Loucy (cell line): ENCODE measurements at regions not wholly inside any gene's neighbourhood (a gene's known extent, or its start where the extent isn't known, plus 50 kb on each side); places are given as distances from the start of the nearest gene placed in this dataset.

Source experiments
- H2AFZ ChIP-seq: fragments of 200-600 bp; sonication (generic); 2 replicates; pipeline ENCODE4 v1.6.0; 2016; ENCODE audit warnings: antibody characterized with exemption, mild to moderate bottlenecking, low read length, moderate library complexity
- H3F3A ChIP-seq: fragments of 200-600 bp; 2 replicates; pipeline ENCODE4 v1.6.0; 2016; ENCODE audit warnings: antibody characterized with exemption, low read depth, mild to moderate bottlenecking
- H3K27me3 ChIP-seq: fragments of 200-600 bp; sonication (generic); 2 replicates; pipeline ENCODE4 v1.6.1; 2014; ENCODE audit warnings: low read length, mild to moderate bottlenecking; ENCODE audit not compliant: insufficient read depth, poor library complexity, severe bottlenecking
- H3K36me3 ChIP-seq: fragments of 200-600 bp; sonication (generic); 2 replicates; pipeline ENCODE4 v1.6.1; 2016; ENCODE audit warnings: low read length; ENCODE audit not compliant: insufficient read depth
- H3K4me1 ChIP-seq: fragments of 200-600 bp; sonication (generic); 2 replicates; pipeline ENCODE4 v1.5.1; 2014; ENCODE audit warnings: low read length, mild to moderate bottlenecking; ENCODE audit not compliant: insufficient read depth, poor library complexity, severe bottlenecking
- H3K4me2 ChIP-seq: fragments of 200-600 bp; sonication (generic); 2 replicates; pipeline ENCODE4 v1.6.0; 2014; ENCODE audit warnings: antibody characterized with exemption, low read length, low read depth, mild to moderate bottlenecking; ENCODE audit not compliant: poor library complexity, severe bottlenecking
- H3K4me3 ChIP-seq: fragments of 200-600 bp; sonication (generic); 2 replicates; pipeline ENCODE4 v1.5.1; 2014; ENCODE audit warnings: low read length, mild to moderate bottlenecking, mixed read lengths; ENCODE audit not compliant: poor library complexity, severe bottlenecking
- H3K79me2 ChIP-seq: fragments of 200-600 bp; sonication (generic); 2 replicates; pipeline ENCODE4 v1.6.1; 2014; ENCODE audit warnings: low read length; ENCODE audit not compliant: insufficient read depth
- H3K9ac ChIP-seq: fragments of 200-600 bp; sonication (generic); 2 replicates; pipeline ENCODE4 v1.6.0; 2014; ENCODE audit warnings: mild to moderate bottlenecking, low read depth, low read length, moderate library complexity; ENCODE audit not compliant: poor library complexity, severe bottlenecking
- H3K9me2 ChIP-seq: fragments of 200-600 bp; sonication (generic); replicated peaks from 2 replicates; pipeline ENCODE4 v1.6.1; 2016; ENCODE audit warnings: low read depth, low read length, mixed read lengths
- H3K9me3 ChIP-seq: fragments of 200-600 bp; sonication (generic); 2 replicates; pipeline ENCODE4 v1.6.1; 2014; ENCODE audit warnings: mild to moderate bottlenecking, antibody characterized with exemption, low read length, low read depth; ENCODE audit not compliant: insufficient read depth
- H4K20me1 ChIP-seq: fragments of 200-600 bp; sonication (generic); 2 replicates; pipeline ENCODE4 v1.6.0; 2014; ENCODE audit warnings: antibody characterized with exemption, low read length, mild to moderate bottlenecking; ENCODE audit not compliant: insufficient read depth, poor library complexity, severe bottlenecking
- EZH2phosphoT487 ChIP-seq: fragments of 200-600 bp; IDR thresholded peaks from 2 replicates; pipeline ENCODE4 v1.6.1; 2018; ENCODE audit warnings: antibody characterized with exemption, mild to moderate bottlenecking, moderate library complexity, borderline replicate concordance
- TF ChIP-seq, protein P1 (sequence below): fragments of 200-600 bp; sonication (generic); conservative IDR thresholded peaks from 2 replicates; pipeline ENCODE4 v1.5.1; 2014; ENCODE audit warnings: mild to moderate bottlenecking, antibody characterized with exemption, low read length

GRCh38 chr14:26839481-26839880 is 241.6 kb upstream of the NOVA1 start:
- H3K9me3 ChIP-seq, result no peaks in the 10 kb centered on the region
- no peaks in the 10 kb centered on the region for H3K79me2 ChIP-seq
- no peak for TF ChIP-seq EZH2phosphoT487
- TF ChIP-seq, protein P1, sequence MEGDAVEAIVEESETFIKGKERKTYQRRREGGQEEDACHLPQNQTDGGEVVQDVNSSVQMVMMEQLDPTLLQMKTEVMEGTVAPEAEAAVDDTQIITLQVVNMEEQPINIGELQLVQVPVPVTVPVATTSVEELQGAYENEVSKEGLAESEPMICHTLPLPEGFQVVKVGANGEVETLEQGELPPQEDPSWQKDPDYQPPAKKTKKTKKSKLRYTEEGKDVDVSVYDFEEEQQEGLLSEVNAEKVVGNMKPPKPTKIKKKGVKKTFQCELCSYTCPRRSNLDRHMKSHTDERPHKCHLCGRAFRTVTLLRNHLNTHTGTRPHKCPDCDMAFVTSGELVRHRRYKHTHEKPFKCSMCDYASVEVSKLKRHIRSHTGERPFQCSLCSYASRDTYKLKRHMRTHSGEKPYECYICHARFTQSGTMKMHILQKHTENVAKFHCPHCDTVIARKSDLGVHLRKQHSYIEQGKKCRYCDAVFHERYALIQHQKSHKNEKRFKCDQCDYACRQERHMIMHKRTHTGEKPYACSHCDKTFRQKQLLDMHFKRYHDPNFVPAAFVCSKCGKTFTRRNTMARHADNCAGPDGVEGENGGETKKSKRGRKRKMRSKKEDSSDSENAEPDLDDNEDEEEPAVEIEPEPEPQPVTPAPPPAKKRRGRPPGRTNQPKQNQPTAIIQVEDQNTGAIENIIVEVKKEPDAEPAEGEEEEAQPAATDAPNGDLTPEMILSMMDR, result no peak
- H3K4me2 ChIP-seq, result no peak overlapping the region
- H3K9ac ChIP-seq, result no peak overlapping the region
- no peaks in the 10 kb centered on the region for H3K9me2 ChIP-seq
- no peak overlapping the region for H3K4me3 ChIP-seq
- H2AFZ ChIP-seq, result no peak overlapping the region
- no peaks in the 10 kb centered on the region for H3K4me1 ChIP-seq
- no peaks in the 10 kb centered on the region for H3K27me3 ChIP-seq
- H3F3A ChIP-seq, result no peaks in the 10 kb centered on the region
- no peaks in the 10 kb centered on the region for H3K36me3 ChIP-seq
- H4K20me1 ChIP-seq, result no peaks in the 10 kb centered on the region

- no peaks in the 10 kb centered on the region for H3K9me2 ChIP-seq
- H3K79me2 ChIP-seq, result no peaks in the 10 kb centered on the region
- TF ChIP-seq, protein P1, result no peak
- no peak for TF ChIP-seq EZH2phosphoT487
- no peak overlapping the region for H2AFZ ChIP-seq
- H3K4me3 ChIP-seq, result no peak overlapping the region
- no peaks in the 10 kb centered on the region for H3F3A ChIP-seq
- no peaks in the 10 kb centered on the region for H4K20me1 ChIP-seq
- no peak overlapping the region for H3K9ac ChIP-seq
- H3K36me3 ChIP-seq, result no peaks in the 10 kb centered on the region
- no peaks in the 10 kb centered on the region for H3K27me3 ChIP-seq
- H3K4me2 ChIP-seq, result no peak overlapping the region
- no peaks in the 10 kb centered on the region for H3K9me3 ChIP-seq
- no peaks in the 10 kb centered on the region for H3K4me1 ChIP-seq
Observed at GRCh38 chr14:26841326-26841725, 243.5 kb upstream of the NOVA1 start.

DNA sequence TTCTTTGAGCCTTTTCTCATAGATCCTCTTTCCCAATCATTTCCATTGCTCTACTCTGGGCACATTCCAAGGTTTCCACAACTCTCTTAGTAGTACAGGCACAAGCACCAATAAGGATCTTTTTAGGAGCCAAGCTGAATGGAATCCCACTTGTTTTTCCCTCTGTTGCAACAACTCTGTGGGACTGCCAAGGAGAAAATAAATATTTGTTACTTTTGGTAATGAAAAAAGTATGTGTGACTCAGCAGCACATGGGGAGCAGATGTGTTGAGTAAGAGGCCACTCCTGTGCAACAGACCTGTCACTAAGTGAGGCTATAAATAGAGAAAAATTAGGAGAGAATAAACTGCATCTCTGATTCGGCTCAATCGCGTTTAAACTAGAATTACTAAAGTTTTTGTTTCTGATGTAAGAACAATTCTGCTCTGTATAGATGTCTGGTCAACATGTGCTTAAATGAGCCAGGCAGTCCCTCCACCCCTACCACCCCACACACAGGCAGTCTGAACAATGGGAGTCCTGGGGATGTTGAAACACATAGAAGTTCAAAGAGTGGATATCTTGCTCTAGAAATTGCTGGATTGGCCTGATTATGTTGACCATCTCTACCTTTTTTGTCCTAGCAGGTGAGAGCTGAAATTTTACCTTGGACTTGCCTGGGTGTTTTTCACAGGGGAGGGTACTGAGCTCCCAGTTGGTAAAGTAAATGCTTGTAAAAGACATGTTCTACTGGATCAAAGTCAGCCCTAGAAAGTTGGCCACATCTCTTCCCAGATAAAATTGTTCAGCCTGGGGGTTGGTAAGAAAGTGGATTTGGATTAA is 244.3 kb upstream of the NOVA1 start:
- H3K36me3 ChIP-seq, result no peaks in the 10 kb centered on the region
- H3K4me3 ChIP-seq, result no peak overlapping the region
- no peak overlapping the region for H3K9ac ChIP-seq
- no peak overlapping the region for H3K4me2 ChIP-seq
- TF ChIP-seq, protein P1, result no peak
- TF ChIP-seq EZH2phosphoT487, result no peak
- H4K20me1 ChIP-seq, result no peaks in the 10 kb centered on the region
- no peaks in the 10 kb centered on the region for H3K27me3 ChIP-seq
- no peaks in the 10 kb centered on the region for H3K9me3 ChIP-seq
- no peaks in the 10 kb centered on the region for H3K79me2 ChIP-seq
- H3K4me1 ChIP-seq, result no peaks in the 10 kb centered on the region
- no peak overlapping the region for H2AFZ ChIP-seq
- H3F3A ChIP-seq, result no peaks in the 10 kb centered on the region
- no peaks in the 10 kb centered on the region for H3K9me2 ChIP-seq
